ENCODE measurements at regions not wholly inside any gene's neighbourhood (a gene's known extent, or its start where the extent isn't known, plus 50 kb on each side); places are given as distances from the start of the nearest gene placed in this dataset.

DNA sequence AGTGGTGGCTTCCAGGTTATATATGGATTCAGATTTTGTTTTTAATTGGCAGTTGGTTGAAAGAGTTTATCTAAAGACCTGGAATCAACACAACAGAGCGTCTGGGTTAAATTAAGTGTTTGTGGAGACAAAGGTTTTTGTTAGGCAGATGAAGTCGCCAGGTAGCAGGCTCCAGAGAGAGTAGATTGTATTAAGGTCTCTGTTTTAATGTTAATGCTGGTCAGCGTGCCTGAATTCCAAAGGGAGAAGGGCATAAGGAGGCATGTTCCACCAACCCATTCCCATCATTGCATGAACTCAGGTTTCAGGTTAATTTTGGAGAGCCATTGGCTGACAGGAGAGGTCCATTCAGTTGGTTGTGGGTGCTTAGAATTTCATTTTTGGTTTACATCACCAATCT lies 744.1 kb upstream of the GJE1 start:
- TF ChIP-seq, protein P1, sequence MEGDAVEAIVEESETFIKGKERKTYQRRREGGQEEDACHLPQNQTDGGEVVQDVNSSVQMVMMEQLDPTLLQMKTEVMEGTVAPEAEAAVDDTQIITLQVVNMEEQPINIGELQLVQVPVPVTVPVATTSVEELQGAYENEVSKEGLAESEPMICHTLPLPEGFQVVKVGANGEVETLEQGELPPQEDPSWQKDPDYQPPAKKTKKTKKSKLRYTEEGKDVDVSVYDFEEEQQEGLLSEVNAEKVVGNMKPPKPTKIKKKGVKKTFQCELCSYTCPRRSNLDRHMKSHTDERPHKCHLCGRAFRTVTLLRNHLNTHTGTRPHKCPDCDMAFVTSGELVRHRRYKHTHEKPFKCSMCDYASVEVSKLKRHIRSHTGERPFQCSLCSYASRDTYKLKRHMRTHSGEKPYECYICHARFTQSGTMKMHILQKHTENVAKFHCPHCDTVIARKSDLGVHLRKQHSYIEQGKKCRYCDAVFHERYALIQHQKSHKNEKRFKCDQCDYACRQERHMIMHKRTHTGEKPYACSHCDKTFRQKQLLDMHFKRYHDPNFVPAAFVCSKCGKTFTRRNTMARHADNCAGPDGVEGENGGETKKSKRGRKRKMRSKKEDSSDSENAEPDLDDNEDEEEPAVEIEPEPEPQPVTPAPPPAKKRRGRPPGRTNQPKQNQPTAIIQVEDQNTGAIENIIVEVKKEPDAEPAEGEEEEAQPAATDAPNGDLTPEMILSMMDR (IDR thresholded peaks at IDR 0.05), result no peak
- no peak for TF ChIP-seq POLR2A (IDR thresholded peaks at IDR 0.05)
